Testis (tissue), 2 donors: ENCODE measurements at regions not wholly inside any gene's neighbourhood (a gene's known extent, or its start where the extent isn't known, plus 50 kb on each side); places are given as distances from the start of the nearest gene placed in this dataset.

Source experiments
- CTCF ChIP-seq, 3 experiments: fragments of 450-650 bp in 2 of 3; fragments of 200-600 bp in 1 of 3; sonication (generic) in 1 of 3; IDR thresholded peaks; one replicate each; pipeline ENCODE4 v1.5.1; 2016 to 2019; ENCODE audit warnings: antibody characterized with exemption in 3 of 3, mild to moderate bottlenecking in 2 of 3, moderate library complexity in 1 of 3
- POLR2A ChIP-seq: fragments of 450-650 bp; IDR thresholded peaks from one replicate; pipeline ENCODE4 v1.6.1; 2017; ENCODE audit warnings: antibody characterized with exemption, mild to moderate bottlenecking, moderate library complexity

DNA sequence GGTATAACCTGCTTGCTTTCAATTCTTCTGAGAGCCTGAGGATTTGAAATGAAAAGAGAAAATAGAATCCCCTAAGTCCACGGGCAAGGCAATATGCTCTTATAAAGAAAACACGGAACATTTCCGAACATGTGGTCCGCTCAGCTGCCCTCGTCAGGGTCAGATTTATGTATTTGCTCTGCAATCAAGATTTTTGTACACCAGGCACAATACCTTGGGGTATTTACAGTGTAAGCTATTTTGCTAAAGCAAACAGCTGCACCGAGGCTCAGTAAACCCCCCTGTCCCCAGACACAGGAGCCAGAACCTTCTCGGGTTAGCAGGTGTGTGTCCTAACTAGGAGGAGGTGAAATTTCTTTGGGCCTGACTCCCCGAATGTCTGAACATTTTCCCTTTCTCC, 155.8 kb upstream of the LRIG1 start:
- no peak for TF ChIP-seq POLR2A
- TF ChIP-seq CTCF (IDR thresholded peaks at IDR 0.05): no peak
